HepG2 (cell line): ENCODE measurements at regions not wholly inside any gene's neighbourhood (a gene's known extent, or its start where the extent isn't known, plus 50 kb on each side); places are given as distances from the start of the nearest gene placed in this dataset.

ENCODE experiments used
- ADNP ChIP-seq: sonication (generic); formaldehyde crosslinking; IDR thresholded peaks from 2 replicates; pipeline ENCODE4 v1.4.0; 2020; ENCODE audit warnings: missing genetic modification reagents
- AHDC1 ChIP-seq: sonication (generic); formaldehyde crosslinking; IDR thresholded peaks from 2 replicates; pipeline ENCODE4 v1.5.1; 2020; ENCODE audit warnings: mild to moderate bottlenecking, missing genetic modification reagents, borderline replicate concordance
- ATM ChIP-seq: fragments of 450-650 bp; IDR thresholded peaks from 2 replicates; pipeline ENCODE4 v1.7.1; 2017; ENCODE audit warnings: mild to moderate bottlenecking, borderline replicate concordance
- BHLHE40 ChIP-seq: IDR thresholded peaks from 2 replicates; pipeline ENCODE4 v1.6.1; 2011; ENCODE audit warnings: low read length, improper control_type of control experiment
- GATAD2A ChIP-seq: IDR thresholded peaks from 2 replicates; pipeline ENCODE4 v1.6.1; 2016
- GPN1 ChIP-seq: sonication (generic); formaldehyde crosslinking; IDR thresholded peaks from 2 replicates; pipeline ENCODE4 v1.5.1; 2020; ENCODE audit warnings: missing genetic modification reagents, borderline replicate concordance
- MAFG ChIP-seq: sonication (generic); formaldehyde crosslinking; IDR thresholded peaks from 2 replicates; pipeline ENCODE4 v1.5.1; 2020; ENCODE audit warnings: mild to moderate bottlenecking, missing genetic modification reagents
- MIER3 ChIP-seq: IDR thresholded peaks from 2 replicates; pipeline ENCODE4 v1.6.1; 2016; ENCODE audit warnings: missing compliant biosample characterization, borderline replicate concordance
- MIXL1 ChIP-seq: IDR thresholded peaks from 2 replicates; pipeline ENCODE4 v1.6.1; 2016
- NR2F6 ChIP-seq, 2 experiments: IDR thresholded peaks; 2 replicates each; pipeline ENCODE4 v1.6.1; 2016; ENCODE audit warnings: antibody characterized with exemption in 1 of 2, mild to moderate bottlenecking in 1 of 2
- POGZ ChIP-seq: sonication (generic); formaldehyde crosslinking; IDR thresholded peaks from 2 replicates; pipeline ENCODE4 v1.4.0; 2020; ENCODE audit warnings: mild to moderate bottlenecking, missing genetic modification reagents
- POLR2AphosphoS2 ChIP-seq: IDR thresholded peaks from 2 replicates; pipeline ENCODE4 v1.6.1; 2011; ENCODE audit warnings: low read depth, low read length, improper control_type of control experiment
- RELA ChIP-seq: sonication (generic); formaldehyde crosslinking; IDR thresholded peaks from 2 replicates; pipeline ENCODE4 v1.4.0; 2020; ENCODE audit warnings: missing genetic modification reagents
- SIN3B ChIP-seq: fragments of 150-350 bp; IDR thresholded peaks from 2 replicates; pipeline ENCODE4 v1.6.1; 2014; ENCODE audit warnings: low read length
- THRA ChIP-seq: sonication (generic); formaldehyde crosslinking; IDR thresholded peaks from 2 replicates; pipeline ENCODE4 v1.4.0; 2020; ENCODE audit warnings: missing genetic modification reagents, borderline replicate concordance
- ZNF101 ChIP-seq: sonication (generic); formaldehyde crosslinking; IDR thresholded peaks from 2 replicates; pipeline ENCODE4 v1.4.0; 2020; ENCODE audit warnings: mild to moderate bottlenecking, low read depth, missing genetic modification reagents, borderline replicate concordance
- ZNF282 ChIP-seq: fragments of 450-650 bp; IDR thresholded peaks from 2 replicates; pipeline ENCODE4 v1.6.1; 2018; ENCODE audit not compliant: partially characterized antibody
- ZNF414 ChIP-seq: sonication (generic); formaldehyde crosslinking; IDR thresholded peaks from 2 replicates; pipeline ENCODE4 v1.5.0; 2020; ENCODE audit warnings: missing genetic modification reagents
- ZNF576 ChIP-seq: sonication (generic); formaldehyde crosslinking; IDR thresholded peaks from 2 replicates; pipeline ENCODE4 v1.4.0; 2020; ENCODE audit warnings: mild to moderate bottlenecking, missing genetic modification reagents
- ZNF878 ChIP-seq: sonication (generic); formaldehyde crosslinking; IDR thresholded peaks from 2 replicates; pipeline ENCODE4 v1.8.1; 2023; ENCODE audit warnings: mild to moderate bottlenecking, missing genetic modification reagents, moderate library complexity
- ZSCAN5A ChIP-seq: sonication (generic); formaldehyde crosslinking; IDR thresholded peaks from 2 replicates; pipeline ENCODE4 v1.8.0; 2022; ENCODE audit warnings: mild to moderate bottlenecking, missing genetic modification reagents, borderline replicate concordance

GRCh38 chr6:30828027-30828962, 56.0 kb upstream of the DDR1 start (continued):
- TF ChIP-seq MIXL1 (CRISPR knock-in tag) = no peak; the same call in 1 of the 2 replicates
- no peak for TF ChIP-seq GPN1 (CRISPR knock-in tag)
- TF ChIP-seq MIER3 (CRISPR knock-in tag) = no peak
- TF ChIP-seq SIN3B = no peak
- TF ChIP-seq ADNP (CRISPR knock-in tag) = no peak
- TF ChIP-seq GATAD2A (CRISPR knock-in tag) = peak; percentile 51; the same call in 1 of the 2 replicates
- TF ChIP-seq POGZ (CRISPR knock-in tag) = no peak
- TF ChIP-seq ZNF576 (CRISPR knock-in tag) = no peak
- TF ChIP-seq MAFG (CRISPR knock-in tag) = no peak
- TF ChIP-seq NR2F6 (IDR thresholded peaks at IDR 0.05) = peak; percentile 49; the same call in 1 of the 2 replicates
- no peak; the same call in 1 of the 2 replicates for TF ChIP-seq NR2F6 (CRISPR knock-in tag; IDR thresholded peaks at IDR 0.05)
- no peak for TF ChIP-seq ZNF878 (CRISPR knock-in tag)
- TF ChIP-seq POLR2AphosphoS2 = no peak
- no peak for TF ChIP-seq ZSCAN5A (CRISPR knock-in tag)
- TF ChIP-seq ZNF414 = no peak
- no peak for TF ChIP-seq ZNF101 (CRISPR knock-in tag)
- TF ChIP-seq THRA = peak; percentile 72; the same call in 1 of the 2 replicates
- no peak; the same call in 1 of the 2 replicates for TF ChIP-seq BHLHE40
- no peak for TF ChIP-seq RELA (CRISPR knock-in tag)
- TF ChIP-seq ZNF282 = no peak
- 0 out of 2 replicates have a peak, but pooled peaks have one; percentile 27 for TF ChIP-seq AHDC1 (CRISPR knock-in tag)
- no peak for TF ChIP-seq ATM
